ENCODE measurements at regions not wholly inside any gene's neighbourhood (a gene's known extent, or its start where the extent isn't known, plus 50 kb on each side); places are given as distances from the start of the nearest gene placed in this dataset.
A peak's percentile ranks its signal among the peaks of the same experiment; 100 is the strongest.

DNA sequence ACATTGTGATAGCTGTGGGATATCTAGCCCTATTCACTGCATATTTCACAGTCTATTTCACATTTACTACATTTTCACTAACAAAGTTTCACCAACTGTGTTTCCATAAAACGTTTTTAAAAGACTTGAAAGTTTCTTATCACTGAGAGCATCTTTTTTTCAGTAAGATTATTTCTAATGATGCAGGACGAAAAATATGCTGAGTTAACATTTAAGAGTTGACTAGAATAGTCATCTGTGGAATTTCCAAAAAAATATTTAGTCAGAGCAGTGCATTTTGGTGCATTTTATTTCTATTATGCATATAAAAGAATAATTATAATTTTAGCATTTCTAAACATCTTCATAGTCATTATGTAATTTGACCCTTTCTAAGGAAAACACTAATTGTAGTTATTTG lies 143.8 kb upstream of the CLEC14A start:
- H3K9ac ChIP-seq (ENCODE audit: insufficient read depth, low read depth, low read length) = no peak overlapping the region
- H4K20me1 ChIP-seq (ENCODE audit: insufficient read depth, low read length) = no peaks in the 10 kb centered on the region
- WGBS (ENCODE audit: low lambda C conversion rate) = under 1% methylated on average over 2 of the region's 2 CpGs
- H3K27me3 ChIP-seq (ENCODE audit: control insufficient read depth in 1 of 2, insufficient read depth in 2 of 2, low read length in 2 of 2) = no peaks in the 10 kb centered on the region
- H3K4me3 ChIP-seq (replicated peaks in 1 of 3; ENCODE audit: insufficient read depth in 1 of 3, low read depth in 2 of 3, low read length in 3 of 3) = no peak overlapping the region
- FAIRE-seq (no peak), DNase-seq (ENCODE audit: low spot score) (no peak), ATAC-seq (no peak)
- CTCF ChIA-PET (ENCODE audit: low intra/inter-chr PET ratio, low total read pairs) = no interaction called here
- BruUV-seq (replicated peaks) = no TSS peak
- no peaks in the 10 kb centered on the region for H3K36me3 ChIP-seq (replicated peaks in 1 of 2; ENCODE audit: control insufficient read depth in 1 of 2, insufficient read depth in 2 of 2, low read length in 2 of 2)
- H3K79me2 ChIP-seq (ENCODE audit: insufficient read depth, low read length) = no peaks in the 10 kb centered on the region
- TF ChIP-seq MAFK (conservative IDR thresholded peaks at IDR 0.05 in 1 of 2, IDR thresholded peaks at IDR 0.05 in 1 of 2; ENCODE audit: low read length in 2 of 2) (peak; percentile 97 to 98), MAFF (IDR thresholded peaks at IDR 0.05; ENCODE audit: low read depth, low read length) (peak; percentile 97), CENPX (CRISPR knock-in tag; IDR thresholded peaks at IDR 0.05) (no peak)
- no peak overlapping the region for H3K4me2 ChIP-seq (ENCODE audit: low read depth, low read length)
- in situ Hi-C loops (cut with HindIII; ENCODE audit: extremely low pct_ligation_motif_present, low pct_unique_long_range_greater_than_20kb) (no loop called here), intact Hi-C loops (cut with micrococcal nuclease; ENCODE audit: unreplicated experiment) (no loop called here)
- no peaks in the 10 kb centered on the region for H3K4me1 ChIP-seq (ENCODE audit: insufficient read depth, low read length)
- no peak overlapping the region for H3K27ac ChIP-seq (ENCODE audit: extremely low read length, insufficient read depth, low read length)
- POLR2A ChIA-PET = no interaction called here
- no peaks in the 10 kb centered on the region for H3K9me3 ChIP-seq (ENCODE audit: low read length)
- H2AFZ ChIP-seq (ENCODE audit: low read length) = no peak overlapping the region

DNA sequence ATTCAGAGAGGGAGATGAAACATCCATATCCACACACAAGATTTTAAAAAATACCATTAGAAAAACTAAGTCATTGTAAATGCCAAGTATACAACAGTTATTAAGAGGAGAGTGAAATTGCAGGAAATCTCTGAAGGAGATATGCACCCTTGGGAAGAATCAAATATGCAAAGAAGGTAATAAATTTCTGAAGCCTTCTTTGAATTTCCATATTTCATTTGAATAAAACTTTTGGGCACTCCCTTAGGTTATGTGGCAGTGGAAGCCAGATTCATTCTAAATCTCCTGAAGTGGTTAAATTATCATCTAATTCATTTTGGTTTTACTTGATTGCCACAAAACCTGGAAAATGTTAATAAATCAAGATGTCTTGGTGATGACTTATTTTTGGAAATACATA lies 138.9 kb upstream of the CLEC14A start:
- H3K36me3 ChIP-seq (replicated peaks in 1 of 2; ENCODE audit: control insufficient read depth in 1 of 2, insufficient read depth in 2 of 2, low read length in 2 of 2) = no peaks in the 10 kb centered on the region

More for the DNA sequence above, 138.9 kb upstream of the CLEC14A start:
- H4K20me1 ChIP-seq (ENCODE audit: insufficient read depth, low read length) = no peaks in the 10 kb centered on the region
- intact Hi-C loops (cut with micrococcal nuclease; ENCODE audit: unreplicated experiment) (no loop called here), in situ Hi-C loops (cut with HindIII; ENCODE audit: extremely low pct_ligation_motif_present, low pct_unique_long_range_greater_than_20kb) (no loop called here)
- no peaks in the 10 kb centered on the region for H3K4me1 ChIP-seq (ENCODE audit: insufficient read depth, low read length)
- DNase-seq (ENCODE audit: low spot score) = no peak
- H3K9me3 ChIP-seq (ENCODE audit: low read length) = no peaks in the 10 kb centered on the region
- H3K27ac ChIP-seq (ENCODE audit: extremely low read length, insufficient read depth, low read length) = no peak overlapping the region
- CTCF ChIA-PET (ENCODE audit: low intra/inter-chr PET ratio, low total read pairs) = no interaction called here
- no peak overlapping the region for H3K9ac ChIP-seq (ENCODE audit: insufficient read depth, low read depth, low read length)
- H3K4me3 ChIP-seq (replicated peaks in 1 of 3; ENCODE audit: insufficient read depth in 1 of 3, low read depth in 2 of 3, low read length in 3 of 3) = no peak overlapping the region
- no peak for FAIRE-seq
- no peaks in the 10 kb centered on the region for H3K79me2 ChIP-seq (ENCODE audit: insufficient read depth, low read length)
- BruUV-seq (replicated peaks) = no TSS peak
- H2AFZ ChIP-seq (ENCODE audit: low read length) = no peak overlapping the region
- TF ChIP-seq KDM5B (CRISPR knock-in tag; IDR thresholded peaks at IDR 0.05; ENCODE audit: borderline replicate concordance) (no peak), PAF1 (CRISPR knock-in tag; IDR thresholded peaks at IDR 0.05) (no peak), HNRNPLL (IDR thresholded peaks at IDR 0.05; ENCODE audit: low read depth, low read length, poor library complexity, severe bottlenecking) (no peak), ZNF773 (CRISPR knock-in tag; IDR thresholded peaks at IDR 0.05; ENCODE audit: borderline replicate concordance) (no peak), CC2D1A (CRISPR knock-in tag; IDR thresholded peaks at IDR 0.05) (no peak), CEBPB (IDR thresholded peaks at IDR 0.05; ENCODE audit: borderline replicate concordance, low read depth, low read length) (no peak), ZNF484 (CRISPR knock-in tag; IDR thresholded peaks at IDR 0.05; ENCODE audit: borderline replicate concordance, low read depth) (no peak), THAP11 (CRISPR knock-in tag; IDR thresholded peaks at IDR 0.05) (no peak), ZNF121 (CRISPR knock-in tag; IDR thresholded peaks at IDR 0.05) (no peak), KLF13 (CRISPR knock-in tag; IDR thresholded peaks at IDR 0.05) (no peak)
- H3K4me2 ChIP-seq (ENCODE audit: low read depth, low read length) = no peak overlapping the region
- POLR2A ChIA-PET = no interaction called here
- no peaks in the 10 kb centered on the region for H3K27me3 ChIP-seq (ENCODE audit: control insufficient read depth in 1 of 2, insufficient read depth in 2 of 2, low read length in 2 of 2)
- ATAC-seq = no peak

All from HepG2 (cell line).